K562 (cell line): ENCODE measurements at regions not wholly inside any gene's neighbourhood (a gene's known extent, or its start where the extent isn't known, plus 50 kb on each side); places are given as distances from the start of the nearest gene placed in this dataset.

ENCODE experiments used
- ATAC-seq: fragments of 200-7000 bp; cut with Tn5 transposase; 3 replicates; pipeline ENCODE4 v1.9.1; 2020; ENCODE audit warnings: moderate library complexity
- BruUV-seq: library from RNA; stranded (reverse); fragments of 400-500 nt; replicated peaks from 2 replicates; lab custom pipeline; 2021; lab: Mats Ljungman, UMichigan
- CTCF ChIA-PET: fragments of 300-600 bp; formaldehyde crosslinking; extraction: SDS; loops from one replicate; lab custom pipeline; 2021; ENCODE audit warnings: low intra/inter-chr PET ratio; lab: Yijun Ruan, JAX
- POLR2A ChIA-PET: fragments of 300-600, 350-650 bp; sonication (Branson Sonifier 250); formaldehyde crosslinking; extraction: SDS; loops from one replicate; lab custom pipeline; 2021; ENCODE audit warnings: antibody characterized with exemption, inconsistent platforms; lab: Yijun Ruan, JAX
- DNase-seq, 4 experiments: peaks; one replicate each; pipeline versions ENCODE4 v3.0.0 to v3.0.0-alpha.2; 2011 to 2018; ENCODE audit warnings: low spot score in 3 of 4, mixed read lengths in 3 of 4; ENCODE audit errors: extremely low read depth in 1 of 4
- FAIRE-seq: peaks from 2 replicates; lab custom pipeline; 2011; peaks lifted over from hg19 to GRCh38; lab: Jason Lieb, UNC
- H2AFZ ChIP-seq: 2 replicates; pipeline ENCODE4 v1.6.0; 2011; ENCODE audit warnings: low read depth, low read length, control low read depth, inconsistent platforms
- H3K27ac ChIP-seq: fragments of 200-600 bp; 3 replicates; pipeline ENCODE4 v1.8.0; 2011; ENCODE audit warnings: low read depth, mild to moderate bottlenecking, control low read depth, inconsistent platforms, low read length, moderate library complexity, mixed read lengths; ENCODE audit errors: extremely low read depth
- H3K27me3 ChIP-seq, 2 experiments: fragments of 300-600 bp in 1 of 2; 2 replicates in 1 of 2; 3 replicates in 1 of 2; pipeline versions ENCODE4 v1.6.0 to v1.8.0; 2011; ENCODE audit warnings: inconsistent platforms in 2 of 2, low read length in 2 of 2, mild to moderate bottlenecking in 1 of 2, mixed read lengths in 1 of 2, moderate library complexity in 1 of 2; ENCODE audit not compliant: control insufficient read depth in 2 of 2, insufficient read depth in 2 of 2
- H3K36me3 ChIP-seq: fragments of 300-600 bp; 3 replicates; pipeline ENCODE4 v1.8.0; 2011; ENCODE audit warnings: mild to moderate bottlenecking, low read length, inconsistent platforms; ENCODE audit not compliant: control insufficient read depth, insufficient read depth
- H3K4me1 ChIP-seq, 2 experiments: fragments of 200-600 bp in 1 of 2; replicated peaks in 1 of 2; 2 replicates in 1 of 2; 3 replicates in 1 of 2; pipeline versions ENCODE4 v1.5.1 to v1.8.0; 2011; ENCODE audit warnings: inconsistent platforms in 2 of 2, low read length in 2 of 2, mild to moderate bottlenecking in 1 of 2, mixed read lengths in 1 of 2, moderate library complexity in 1 of 2; ENCODE audit not compliant: control insufficient read depth in 2 of 2, insufficient read depth in 2 of 2
- H3K4me2 ChIP-seq: 2 replicates; pipeline ENCODE4 v1.6.1; 2011; ENCODE audit warnings: low read length, control low read depth, inconsistent platforms, mixed read lengths; ENCODE audit not compliant: insufficient read depth
- H3K4me3 ChIP-seq: fragments of 200-600 bp; sonication (generic), shearing (Covaris generic); 2 replicates; pipeline ENCODE4 v1.5.1; 2016; ENCODE audit warnings: control low read depth, inconsistent platforms
- H3K79me2 ChIP-seq: fragments of 200-600 bp; 3 replicates; pipeline ENCODE4 v1.8.0; 2011; ENCODE audit warnings: low read length, inconsistent platforms; ENCODE audit not compliant: control insufficient read depth, insufficient read depth
- H3K9ac ChIP-seq, 2 experiments: 2 replicates each; pipeline versions ENCODE4 v1.6.0 to v1.6.1; 2011; ENCODE audit warnings: low read depth in 2 of 2, low read length in 2 of 2, control low read depth in 1 of 2, inconsistent platforms in 1 of 2, mild to moderate bottlenecking in 1 of 2, mixed read lengths in 1 of 2; ENCODE audit not compliant: insufficient read depth in 1 of 2
- H3K9me1 ChIP-seq: one replicate; pipeline ENCODE4 v1.6.0; 2011; ENCODE audit warnings: inconsistent platforms, mild to moderate bottlenecking, low read length, moderate library complexity; ENCODE audit not compliant: control insufficient read depth, insufficient read depth
- H3K9me3 ChIP-seq: replicated peaks from 2 replicates; pipeline ENCODE4 v1.5.1; 2011; ENCODE audit warnings: low read depth, low read length, inconsistent platforms; ENCODE audit not compliant: control insufficient read depth, insufficient read depth
- H4K20me1 ChIP-seq: replicated peaks from 2 replicates; pipeline ENCODE4 v1.6.1; 2011; ENCODE audit warnings: low read length, inconsistent platforms, mixed read lengths; ENCODE audit not compliant: control insufficient read depth, insufficient read depth
- HLTF ChIP-seq: fragments of 450-650 bp; IDR thresholded peaks from 2 replicates; pipeline ENCODE4 v1.6.1; 2016
- TFAM ChIP-seq: fragments of 250-450 bp; sonication (Bioruptor Pico); conservative IDR thresholded peaks from 2 replicates; pipeline ENCODE4 v1.5.0; 2021; ENCODE audit warnings: mild to moderate bottlenecking, moderate library complexity
- WGBS: fragments of 100-300 bp; shearing (Covaris generic); methylation state at CpG from one replicate; pipeline ENCODE4 v1.1.6; 2016; ENCODE audit warnings: low coverage, mixed read lengths; ENCODE audit not compliant: insufficient coverage; ENCODE audit errors: missing lambda C conversion rate; 5-methylcytosine and 5-hydroxymethylcytosine counted together
- in situ Hi-C: fragments of 300-500 bp; cut with MboI; formaldehyde crosslinking; loops from 4 replicates; pipeline ENCODE4 v1.15.0; 2018; ENCODE audit warnings: inconsistent platforms, mixed read lengths
- intact Hi-C: fragments of 100-400 bp; cut with micrococcal nuclease; formaldehyde crosslinking; loops from 2 replicates; pipeline ENCODE4 v1.14.2; 2022
- TF ChIP-seq, protein P1 (sequence below): fragments of 250-450 bp; sonication (Bioruptor Pico); IDR thresholded peaks from 2 replicates; pipeline ENCODE4 v1.8.0; 2021; ENCODE audit warnings: moderate library complexity, mild to moderate bottlenecking, inconsistent platforms
- TF ChIP-seq, protein P2 (sequence below): sonication (generic); formaldehyde crosslinking; IDR thresholded peaks from 2 replicates; pipeline ENCODE4 v1.8.1; 2023; ENCODE audit warnings: mild to moderate bottlenecking, missing genetic modification reagents
- TF ChIP-seq, protein P3 (sequence below): sonication (generic); formaldehyde crosslinking; IDR thresholded peaks from 2 replicates; pipeline ENCODE4 v1.8.1; 2023; ENCODE audit warnings: mild to moderate bottlenecking, missing genetic modification reagents
- TF ChIP-seq, protein P4 (sequence below): IDR thresholded peaks from 2 replicates; pipeline ENCODE4 v1.6.1; 2016; ENCODE audit warnings: missing genetic modification characterization, missing compliant biosample characterization
- TF ChIP-seq, protein P5 (sequence below): fragments of 250-450 bp; sonication (Bioruptor Pico); IDR thresholded peaks from 2 replicates; pipeline ENCODE4 v1.4.0; 2020

DNA sequence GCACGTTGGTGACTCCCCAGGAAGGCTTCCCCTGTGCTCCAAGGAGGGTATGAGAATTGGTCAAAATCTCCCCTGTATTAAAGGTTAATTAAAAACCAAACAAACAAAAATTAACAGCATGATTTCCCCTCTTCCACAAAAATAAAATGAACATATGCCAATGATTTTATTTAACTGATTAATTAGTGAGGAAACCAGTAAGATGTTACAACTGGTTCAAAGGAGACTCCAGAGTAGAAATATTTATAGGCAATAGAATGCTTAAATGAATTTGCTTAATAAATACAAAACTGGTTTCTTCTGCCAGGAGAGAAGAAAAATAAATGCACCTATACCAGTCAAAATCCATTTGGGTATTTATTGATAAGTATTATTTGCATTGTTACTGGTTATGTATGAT lies 249.5 kb upstream of the DEPDC1 start:
- Histone ChIP-seq H3K79me2 (no peaks in the 10 kb centered on the region), H3K27me3 (no peaks in the 10 kb centered on the region), H3K9ac (no peak overlapping the region), H3K9me3 (no peaks in the 10 kb centered on the region), H4K20me1 (no peaks in the 10 kb centered on the region), H3K4me2 (no peak overlapping the region), H3K9me1 (no peaks in the 10 kb centered on the region), H3K4me3 (no peak overlapping the region), H3K4me1 (no peaks in the 10 kb centered on the region), H3K27ac (no peak overlapping the region), H2AFZ (no peak overlapping the region), H3K36me3 (no peaks in the 10 kb centered on the region)
- DNase-seq = no peak
- TF ChIP-seq TFAM (no peak), HLTF (no peak)
- TF ChIP-seq, protein P1, sequence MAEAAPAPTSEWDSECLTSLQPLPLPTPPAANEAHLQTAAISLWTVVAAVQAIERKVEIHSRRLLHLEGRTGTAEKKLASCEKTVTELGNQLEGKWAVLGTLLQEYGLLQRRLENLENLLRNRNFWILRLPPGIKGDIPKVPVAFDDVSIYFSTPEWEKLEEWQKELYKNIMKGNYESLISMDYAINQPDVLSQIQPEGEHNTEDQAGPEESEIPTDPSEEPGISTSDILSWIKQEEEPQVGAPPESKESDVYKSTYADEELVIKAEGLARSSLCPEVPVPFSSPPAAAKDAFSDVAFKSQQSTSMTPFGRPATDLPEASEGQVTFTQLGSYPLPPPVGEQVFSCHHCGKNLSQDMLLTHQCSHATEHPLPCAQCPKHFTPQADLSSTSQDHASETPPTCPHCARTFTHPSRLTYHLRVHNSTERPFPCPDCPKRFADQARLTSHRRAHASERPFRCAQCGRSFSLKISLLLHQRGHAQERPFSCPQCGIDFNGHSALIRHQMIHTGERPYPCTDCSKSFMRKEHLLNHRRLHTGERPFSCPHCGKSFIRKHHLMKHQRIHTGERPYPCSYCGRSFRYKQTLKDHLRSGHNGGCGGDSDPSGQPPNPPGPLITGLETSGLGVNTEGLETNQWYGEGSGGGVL (CRISPR knock-in tag) = no peak
- TF ChIP-seq, protein P2, sequence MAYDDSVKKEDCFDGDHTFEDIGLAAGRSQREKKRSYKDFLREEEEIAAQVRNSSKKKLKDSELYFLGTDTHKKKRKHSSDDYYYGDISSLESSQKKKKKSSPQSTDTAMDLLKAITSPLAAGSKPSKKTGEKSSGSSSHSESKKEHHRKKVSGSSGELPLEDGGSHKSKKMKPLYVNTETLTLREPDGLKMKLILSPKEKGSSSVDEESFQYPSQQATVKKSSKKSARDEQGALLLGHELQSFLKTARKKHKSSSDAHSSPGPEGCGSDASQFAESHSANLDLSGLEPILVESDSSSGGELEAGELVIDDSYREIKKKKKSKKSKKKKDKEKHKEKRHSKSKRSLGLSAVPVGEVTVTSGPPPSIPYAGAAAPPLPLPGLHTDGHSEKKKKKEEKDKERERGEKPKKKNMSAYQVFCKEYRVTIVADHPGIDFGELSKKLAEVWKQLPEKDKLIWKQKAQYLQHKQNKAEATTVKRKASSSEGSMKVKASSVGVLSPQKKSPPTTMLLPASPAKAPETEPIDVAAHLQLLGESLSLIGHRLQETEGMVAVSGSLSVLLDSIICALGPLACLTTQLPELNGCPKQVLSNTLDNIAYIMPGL (CRISPR knock-in tag) = no peak
- TF ChIP-seq, protein P3, sequence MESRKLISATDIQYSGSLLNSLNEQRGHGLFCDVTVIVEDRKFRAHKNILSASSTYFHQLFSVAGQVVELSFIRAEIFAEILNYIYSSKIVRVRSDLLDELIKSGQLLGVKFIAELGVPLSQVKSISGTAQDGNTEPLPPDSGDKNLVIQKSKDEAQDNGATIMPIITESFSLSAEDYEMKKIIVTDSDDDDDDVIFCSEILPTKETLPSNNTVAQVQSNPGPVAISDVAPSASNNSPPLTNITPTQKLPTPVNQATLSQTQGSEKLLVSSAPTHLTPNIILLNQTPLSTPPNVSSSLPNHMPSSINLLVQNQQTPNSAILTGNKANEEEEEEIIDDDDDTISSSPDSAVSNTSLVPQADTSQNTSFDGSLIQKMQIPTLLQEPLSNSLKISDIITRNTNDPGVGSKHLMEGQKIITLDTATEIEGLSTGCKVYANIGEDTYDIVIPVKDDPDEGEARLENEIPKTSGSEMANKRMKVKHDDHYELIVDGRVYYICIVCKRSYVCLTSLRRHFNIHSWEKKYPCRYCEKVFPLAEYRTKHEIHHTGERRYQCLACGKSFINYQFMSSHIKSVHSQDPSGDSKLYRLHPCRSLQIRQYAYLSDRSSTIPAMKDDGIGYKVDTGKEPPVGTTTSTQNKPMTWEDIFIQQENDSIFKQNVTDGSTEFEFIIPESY (CRISPR knock-in tag) = no peak
- TF ChIP-seq, protein P4, sequence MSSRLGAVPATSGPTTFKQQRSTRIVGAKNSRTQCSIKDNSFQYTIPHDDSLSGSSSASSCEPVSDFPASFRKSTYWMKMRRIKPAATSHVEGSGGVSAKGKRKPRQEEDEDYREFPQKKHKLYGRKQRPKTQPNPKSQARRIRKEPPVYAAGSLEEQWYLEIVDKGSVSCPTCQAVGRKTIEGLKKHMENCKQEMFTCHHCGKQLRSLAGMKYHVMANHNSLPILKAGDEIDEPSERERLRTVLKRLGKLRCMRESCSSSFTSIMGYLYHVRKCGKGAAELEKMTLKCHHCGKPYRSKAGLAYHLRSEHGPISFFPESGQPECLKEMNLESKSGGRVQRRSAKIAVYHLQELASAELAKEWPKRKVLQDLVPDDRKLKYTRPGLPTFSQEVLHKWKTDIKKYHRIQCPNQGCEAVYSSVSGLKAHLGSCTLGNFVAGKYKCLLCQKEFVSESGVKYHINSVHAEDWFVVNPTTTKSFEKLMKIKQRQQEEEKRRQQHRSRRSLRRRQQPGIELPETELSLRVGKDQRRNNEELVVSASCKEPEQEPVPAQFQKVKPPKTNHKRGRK (tag) = no peak
- TF ChIP-seq, protein P5, sequence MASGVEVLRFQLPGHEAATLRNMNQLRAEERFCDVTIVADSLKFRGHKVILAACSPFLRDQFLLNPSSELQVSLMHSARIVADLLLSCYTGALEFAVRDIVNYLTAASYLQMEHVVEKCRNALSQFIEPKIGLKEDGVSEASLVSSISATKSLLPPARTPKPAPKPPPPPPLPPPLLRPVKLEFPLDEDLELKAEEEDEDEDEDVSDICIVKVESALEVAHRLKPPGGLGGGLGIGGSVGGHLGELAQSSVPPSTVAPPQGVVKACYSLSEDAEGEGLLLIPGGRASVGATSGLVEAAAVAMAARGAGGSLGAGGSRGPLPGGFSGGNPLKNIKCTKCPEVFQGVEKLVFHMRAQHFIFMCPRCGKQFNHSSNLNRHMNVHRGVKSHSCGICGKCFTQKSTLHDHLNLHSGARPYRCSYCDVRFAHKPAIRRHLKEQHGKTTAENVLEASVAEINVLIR (CRISPR knock-in tag) = no peak
- POLR2A ChIA-PET = no interaction called here
- no peak for FAIRE-seq
- BruUV-seq = no TSS peak
- intact Hi-C loops = no loop called here
- WGBS = 0% methylated on average over 1 of the region's 1 CpG
- CTCF ChIA-PET = no interaction called here
- ATAC-seq = no peak
- in situ Hi-C loops = no loop called here
